ENCODE measurements at regions not wholly inside any gene's neighbourhood (a gene's known extent, or its start where the extent isn't known, plus 50 kb on each side); places are given as distances from the start of the nearest gene placed in this dataset.

DNA sequence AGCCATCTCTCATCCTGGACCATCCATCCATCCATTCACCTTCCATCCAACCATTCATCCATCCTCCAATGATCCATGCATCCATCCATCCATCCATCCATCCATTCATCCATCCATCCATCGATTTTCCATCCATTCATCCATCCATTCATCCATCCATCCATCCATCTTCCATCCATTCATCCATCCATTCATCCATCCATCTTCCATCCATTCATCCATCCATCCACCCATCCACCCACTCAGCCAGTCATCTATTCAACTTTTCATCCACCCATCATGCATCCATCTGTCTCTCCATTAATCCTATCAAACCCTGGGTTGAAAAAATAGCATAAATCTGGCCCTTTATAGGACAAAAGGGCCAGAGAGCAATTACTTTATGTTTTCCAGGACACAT lies 158.3 kb upstream of the WSCD1 start:
- H3K36me3 ChIP-seq (ENCODE audit: control insufficient read depth in 2 of 2, extremely low read depth in 1 of 2, insufficient read depth in 2 of 2, low read length in 2 of 2) = no peaks in the 10 kb centered on the region
- DNase-seq (ENCODE audit: low read depth, low spot score) (no peak), FAIRE-seq (no peak)
- H3K9ac ChIP-seq (ENCODE audit: control insufficient read depth, extremely low read depth, insufficient read depth, low read length) = no peak overlapping the region
- H3K27ac ChIP-seq (ENCODE audit: control insufficient read depth, insufficient read depth, low read length) = no peak overlapping the region
- H3K27me3 ChIP-seq (ENCODE audit: control insufficient read depth, extremely low read depth, insufficient read depth, low read length) = no peaks in the 10 kb centered on the region
- no peak overlapping the region for H3K4me2 ChIP-seq (ENCODE audit: control insufficient read depth, extremely low read depth, insufficient read depth, low read depth, low read length)
- H3K4me3 ChIP-seq (ENCODE audit: control insufficient read depth in 2 of 3, extremely low read depth in 1 of 3, insufficient read depth in 2 of 3, low read depth in 1 of 3, low read length in 3 of 3) = no peak overlapping the region
- H3K4me1 ChIP-seq (ENCODE audit: control insufficient read depth, extremely low read depth, insufficient read depth, low read length) = no peaks in the 10 kb centered on the region
- TF ChIP-seq CTCF (optimal IDR thresholded peaks at IDR 0.05 in 1 of 3, IDR thresholded peaks at IDR 0.05 in 1 of 3, conservative IDR thresholded peaks at IDR 0.05 in 1 of 3; ENCODE audit: extremely low read depth in 1 of 3, insufficient read depth in 2 of 3, low read length in 3 of 3) (no peak), EZH2 (IDR thresholded peaks at IDR 0.05; ENCODE audit: low read length) (no peak)
- H3K9me3 ChIP-seq (ENCODE audit: control insufficient read depth, low read depth, low read length) = no peaks in the 10 kb centered on the region
- no peaks in the 10 kb centered on the region for H3K9me1 ChIP-seq (ENCODE audit: control insufficient read depth, extremely low read depth, insufficient read depth, low read length)
- no peak overlapping the region for H2AFZ ChIP-seq (ENCODE audit: control insufficient read depth, low read length)
- no peaks in the 10 kb centered on the region for H4K20me1 ChIP-seq (ENCODE audit: control insufficient read depth, extremely low read depth, insufficient read depth, low read length)
- H3K79me2 ChIP-seq (ENCODE audit: control insufficient read depth, insufficient read depth, low read length) = no peaks in the 10 kb centered on the region
- dilution Hi-C loops (cut with MboI; ENCODE audit: extremely low pct_ligation_motif_present, low sequenced_read_pairs) = no loop called here

DNA sequence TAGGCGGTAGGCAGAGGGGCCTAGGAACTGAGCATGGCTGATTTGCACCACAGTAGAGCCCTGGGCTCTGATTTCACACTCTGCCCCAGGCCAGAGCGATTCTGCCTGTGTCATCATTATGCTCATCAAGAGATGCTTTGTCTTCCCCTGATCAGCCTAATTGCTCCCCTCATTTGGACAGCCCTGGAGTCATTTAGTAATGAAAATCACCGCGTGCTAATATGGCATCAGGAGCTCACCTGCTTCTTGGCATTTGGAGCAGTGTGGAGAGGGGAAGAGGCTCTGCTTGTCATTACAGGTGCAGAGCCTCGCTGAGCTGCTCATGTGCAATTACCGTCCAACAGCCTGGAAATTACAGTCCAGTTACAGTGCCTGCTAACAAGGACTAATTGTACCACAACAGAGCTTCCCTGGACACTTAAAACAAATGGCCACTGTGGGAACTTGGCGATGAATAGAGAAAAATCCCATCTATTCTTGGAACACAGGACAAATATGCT lies 157.1 kb upstream of the WSCD1 start:
- no peak overlapping the region for H3K4me2 ChIP-seq (ENCODE audit: control insufficient read depth, extremely low read depth, insufficient read depth, low read depth, low read length)
- no peaks in the 10 kb centered on the region for H3K79me2 ChIP-seq (ENCODE audit: control insufficient read depth, insufficient read depth, low read length)
- H3K9me3 ChIP-seq (ENCODE audit: control insufficient read depth, low read depth, low read length) = no peaks in the 10 kb centered on the region
- FAIRE-seq (no peak), DNase-seq (ENCODE audit: low read depth, low spot score) (no peak)
- H2AFZ ChIP-seq (ENCODE audit: control insufficient read depth, low read length) = no peak overlapping the region
- H3K9me1 ChIP-seq (ENCODE audit: control insufficient read depth, extremely low read depth, insufficient read depth, low read length) = no peaks in the 10 kb centered on the region
- TF ChIP-seq EZH2 (IDR thresholded peaks at IDR 0.05; ENCODE audit: low read length) (no peak), CTCF (optimal IDR thresholded peaks at IDR 0.05 in 1 of 3, IDR thresholded peaks at IDR 0.05 in 1 of 3, conservative IDR thresholded peaks at IDR 0.05 in 1 of 3; ENCODE audit: extremely low read depth in 1 of 3, insufficient read depth in 2 of 3, low read length in 3 of 3) (no peak)
- H3K4me1 ChIP-seq (ENCODE audit: control insufficient read depth, extremely low read depth, insufficient read depth, low read length) = no peaks in the 10 kb centered on the region
- dilution Hi-C loops (cut with MboI; ENCODE audit: extremely low pct_ligation_motif_present, low sequenced_read_pairs) = no loop called here
- H3K9ac ChIP-seq (ENCODE audit: control insufficient read depth, extremely low read depth, insufficient read depth, low read length) = no peak overlapping the region
- H3K27ac ChIP-seq (ENCODE audit: control insufficient read depth, insufficient read depth, low read length) = no peak overlapping the region
- no peak overlapping the region for H3K4me3 ChIP-seq (ENCODE audit: control insufficient read depth in 2 of 3, extremely low read depth in 1 of 3, insufficient read depth in 2 of 3, low read depth in 1 of 3, low read length in 3 of 3)
- no peaks in the 10 kb centered on the region for H4K20me1 ChIP-seq (ENCODE audit: control insufficient read depth, extremely low read depth, insufficient read depth, low read length)
- H3K27me3 ChIP-seq (ENCODE audit: control insufficient read depth, extremely low read depth, insufficient read depth, low read length) = no peaks in the 10 kb centered on the region
- H3K36me3 ChIP-seq (ENCODE audit: control insufficient read depth in 2 of 2, extremely low read depth in 1 of 2, insufficient read depth in 2 of 2, low read length in 2 of 2) = no peaks in the 10 kb centered on the region

All from keratinocyte (primary cell).